Transverse colon (tissue), 4 donors: ENCODE measurements at regions not wholly inside any gene's neighbourhood (a gene's known extent, or its start where the extent isn't known, plus 50 kb on each side); places are given as distances from the start of the nearest gene placed in this dataset.

Experiments used
- CTCF ChIP-seq, 5 experiments: fragments of 200-600 bp in 3 of 5; fragments of 450-650 bp in 2 of 5; sonication (generic) in 3 of 5; IDR thresholded peaks; 1 replicate in 2 of 5; 2 replicates in 3 of 5; pipeline ENCODE4 v1.5.1; 2016 to 2017; ENCODE audit warnings: antibody characterized with exemption in 5 of 5, inconsistent platforms in 3 of 5, mild to moderate bottlenecking in 2 of 5, moderate library complexity in 1 of 5
- EP300 ChIP-seq: sonication (generic); formaldehyde crosslinking; IDR thresholded peaks from one replicate; pipeline ENCODE4 v1.6.1; 2017; ENCODE audit warnings: antibody characterized with exemption, low read depth
- POLR2A ChIP-seq: fragments of 450-650 bp; IDR thresholded peaks from one replicate; pipeline ENCODE4 v1.6.1; 2016; ENCODE audit warnings: antibody characterized with exemption, mild to moderate bottlenecking, moderate library complexity
- POLR2AphosphoS5 ChIP-seq, 3 donors: sonication (generic); formaldehyde crosslinking; IDR thresholded peaks; one replicate each; pipeline ENCODE4 v1.6.1; 2016; ENCODE audit warnings: antibody characterized with exemption in 3 of 3

- TF ChIP-seq CTCF (IDR thresholded peaks at IDR 0.05) (no peak), POLR2A (no peak), POLR2AphosphoS5 (IDR thresholded peaks at IDR 0.05) (no peak), EP300 (no peak)
These were observed 1037.0 kb upstream of the NR2F2 start for GRCh38 chr15:95293456-95294031.
